A549 (cell line): ENCODE measurements at regions not wholly inside any gene's neighbourhood (a gene's known extent, or its start where the extent isn't known, plus 50 kb on each side); places are given as distances from the start of the nearest gene placed in this dataset.

Experiments used
- ATAC-seq, 2 experiments: fragments of 200-7000 bp in 1 of 2; fragments of >200 bp in 1 of 2; cut with Nextera tagmentation in 1 of 2; cut with Tn5 transposase in 1 of 2; 3 replicates each; pipeline versions ENCODE4 v1.8.0 to v1.9.1; 2018 to 2020; ENCODE audit warnings: mild to moderate bottlenecking in 1 of 2, moderate library complexity in 1 of 2
- CTCF ChIA-PET: fragments of 300-600 bp; sonication (Branson Sonifier 250); formaldehyde crosslinking; extraction: SDS; loops from one replicate; lab custom pipeline; 2021; ENCODE audit warnings: antibody characterized with exemption, inconsistent platforms; lab: Yijun Ruan, JAX
- POLR2A ChIA-PET: fragments of 350-600 bp; formaldehyde crosslinking; extraction: SDS; loops from one replicate; lab custom pipeline; 2021; ENCODE audit warnings: antibody characterized with exemption, inconsistent platforms; lab: Yijun Ruan, JAX
- DNase-seq, 2 experiments: peaks; one replicate each; pipeline versions ENCODE4 v3.0.0 to v3.0.0-alpha.2; 2011 to 2016; ENCODE audit warnings: low read depth in 1 of 2, low spot score in 1 of 2
- FAIRE-seq: peaks from 2 replicates; lab custom pipeline; 2011; peaks lifted over from hg19 to GRCh38; lab: Jason Lieb, UNC
- H3K27ac ChIP-seq, 2 experiments: fragments of >200 bp; sonication (Bioruptor Twin); formaldehyde crosslinking; 3 replicates each; pipeline ENCODE4 v1.5.1; 2016 to 2017
- H3K4me1 ChIP-seq: fragments of >200 bp; sonication (Bioruptor Twin); formaldehyde crosslinking; 3 replicates; pipeline ENCODE4 v1.6.1; 2016
- H3K4me2 ChIP-seq: fragments of >200 bp; sonication (Bioruptor Twin); formaldehyde crosslinking; 3 replicates; pipeline ENCODE4 v1.6.1; 2016
- H3K4me3 ChIP-seq: fragments of >200 bp; sonication (Bioruptor Twin); formaldehyde crosslinking; 3 replicates; pipeline ENCODE4 v1.5.1; 2016
- H3K9me3 ChIP-seq: fragments of >200 bp; sonication (Bioruptor Twin); formaldehyde crosslinking; 3 replicates; pipeline ENCODE4 v1.6.1; 2016
- ATOH8 ChIP-seq: fragments of 250-450 bp; sonication (Bioruptor Pico); IDR thresholded peaks from 2 replicates; pipeline ENCODE4 v1.5.0; 2020; ENCODE audit warnings: low read depth, mild to moderate bottlenecking, moderate library complexity
- CEBPB ChIP-seq, 2 experiments: fragments of >200 bp in 1 of 2; sonication (Bioruptor Twin) in 1 of 2; formaldehyde crosslinking in 1 of 2; IDR thresholded peaks; 2 replicates each; pipeline ENCODE4 v1.6.1; 2012 to 2016
- EHF ChIP-seq: fragments of 250-450 bp; sonication (Bioruptor Pico); IDR thresholded peaks from 2 replicates; pipeline ENCODE4 v1.5.0; 2020; ENCODE audit warnings: mild to moderate bottlenecking
- HDAC2 ChIP-seq: fragments of 200-600 bp; sonication (generic); IDR thresholded peaks from 2 replicates; pipeline ENCODE4 v1.6.1; 2016
- JUN ChIP-seq, 2 experiments: fragments of >200 bp; sonication (Bioruptor Twin); formaldehyde crosslinking; IDR thresholded peaks; 2 replicates in 1 of 2; 3 replicates in 1 of 2; pipeline ENCODE4 v1.6.1; 2016 to 2017
- KDM5A ChIP-seq: fragments of 200-600 bp; sonication (generic); IDR thresholded peaks from 2 replicates; pipeline ENCODE4 v1.6.1; 2016; ENCODE audit warnings: antibody characterized with exemption, mild to moderate bottlenecking
- MAZ ChIP-seq: fragments of 150-350 bp; IDR thresholded peaks from 2 replicates; pipeline ENCODE4 v1.6.1; 2014; ENCODE audit warnings: antibody characterized with exemption, low read depth, low read length, borderline replicate concordance
- MYC ChIP-seq: IDR thresholded peaks from 2 replicates; pipeline ENCODE4 v1.6.1; 2012; ENCODE audit warnings: mild to moderate bottlenecking, inconsistent platforms, low read length, improper control_type of control experiment, borderline replicate concordance
- NPAS2 ChIP-seq: fragments of 250-450 bp; sonication (Bioruptor Pico); IDR thresholded peaks from 2 replicates; pipeline ENCODE4 v1.8.0; 2022; ENCODE audit warnings: mild to moderate bottlenecking, moderate library complexity, borderline replicate concordance
- NR3C1 ChIP-seq: fragments of >200 bp; sonication (Bioruptor Twin); formaldehyde crosslinking; IDR thresholded peaks from 3 replicates; pipeline ENCODE4 v1.6.1; 2017
- RAD21 ChIP-seq, 2 experiments: fragments of >200 bp in 1 of 2; sonication (Bioruptor Twin) in 1 of 2; formaldehyde crosslinking in 1 of 2; IDR thresholded peaks in 1 of 2; conservative IDR thresholded peaks in 1 of 2; 2 replicates in 1 of 2; 3 replicates in 1 of 2; pipeline ENCODE4 v1.6.1; 2012 to 2018; ENCODE audit warnings: inconsistent platforms in 1 of 2
- REST ChIP-seq: fragments of 200-600 bp; sonication (generic); IDR thresholded peaks from 2 replicates; pipeline ENCODE4 v1.6.1; 2016; ENCODE audit warnings: antibody characterized with exemption, mild to moderate bottlenecking, moderate library complexity
- SMC3 ChIP-seq: fragments of >200 bp; sonication (Bioruptor Twin); formaldehyde crosslinking; IDR thresholded peaks from 3 replicates; pipeline ENCODE4 v1.6.1; 2018; ENCODE audit warnings: inconsistent platforms
- SREBF2 ChIP-seq: fragments of 450-650 bp; IDR thresholded peaks from 2 replicates; pipeline ENCODE4 v1.6.1; 2014; ENCODE audit warnings: mild to moderate bottlenecking, moderate library complexity
- ZFP36 ChIP-seq: fragments of 450-650 bp; IDR thresholded peaks from 2 replicates; pipeline ENCODE4 v1.6.1; 2014; ENCODE audit warnings: borderline replicate concordance; ENCODE audit not compliant: partially characterized antibody
- ZNF302 ChIP-seq: fragments of 250-450 bp; sonication (Bioruptor Pico); IDR thresholded peaks from 2 replicates; pipeline ENCODE4 v1.9.0; 2021; ENCODE audit warnings: inconsistent platforms, mild to moderate bottlenecking, moderate library complexity
- ZSCAN20 ChIP-seq: fragments of 250-450 bp; sonication (Bioruptor Pico); IDR thresholded peaks from 2 replicates; pipeline ENCODE4 v1.8.0; 2022; ENCODE audit warnings: mild to moderate bottlenecking, moderate library complexity
- WGBS: methylation state at CpG from one replicate; pipeline ENCODE4 v1.1.6; 2017; ENCODE audit errors: missing lambda C conversion rate; 5-methylcytosine and 5-hydroxymethylcytosine counted together
- TF ChIP-seq, protein P1 (sequence below): fragments of 150-350 bp; IDR thresholded peaks from 2 replicates; pipeline ENCODE4 v1.6.1; 2014; ENCODE audit warnings: low read depth, mild to moderate bottlenecking, low read length
- TF ChIP-seq, protein P2 (sequence below): IDR thresholded peaks from 2 replicates; pipeline ENCODE4 v1.6.1; 2012; ENCODE audit warnings: low read depth, borderline replicate concordance

- TF ChIP-seq MAZ (no peak), SREBF2 (no peak), RAD21 (conservative IDR thresholded peaks at IDR 0.05 in 1 of 2, IDR thresholded peaks at IDR 0.05 in 1 of 2) (no peak), ZNF302 (CRISPR knock-in tag) (no peak)
Observed at GRCh38 chr13:31925079-31925478, 106.5 kb upstream of the FRY start (continued).

- no peak for DNase-seq
- H3K4me3 ChIP-seq = no peak overlapping the region
- H3K27ac ChIP-seq = no peak overlapping the region
- H3K9me3 ChIP-seq = no peaks in the 10 kb centered on the region
- no peak for TF ChIP-seq EHF (CRISPR knock-in tag)
- TF ChIP-seq ZNF302 (CRISPR knock-in tag) = no peak
- TF ChIP-seq REST = no peak
- no peak for TF ChIP-seq ATOH8 (CRISPR knock-in tag)
- TF ChIP-seq MYC = no peak
- TF ChIP-seq NR3C1 = no peak
- no peak for TF ChIP-seq KDM5A
- no peak for TF ChIP-seq ZFP36
- no peak for TF ChIP-seq HDAC2
- no peak for TF ChIP-seq SMC3
- TF ChIP-seq, protein P1, sequence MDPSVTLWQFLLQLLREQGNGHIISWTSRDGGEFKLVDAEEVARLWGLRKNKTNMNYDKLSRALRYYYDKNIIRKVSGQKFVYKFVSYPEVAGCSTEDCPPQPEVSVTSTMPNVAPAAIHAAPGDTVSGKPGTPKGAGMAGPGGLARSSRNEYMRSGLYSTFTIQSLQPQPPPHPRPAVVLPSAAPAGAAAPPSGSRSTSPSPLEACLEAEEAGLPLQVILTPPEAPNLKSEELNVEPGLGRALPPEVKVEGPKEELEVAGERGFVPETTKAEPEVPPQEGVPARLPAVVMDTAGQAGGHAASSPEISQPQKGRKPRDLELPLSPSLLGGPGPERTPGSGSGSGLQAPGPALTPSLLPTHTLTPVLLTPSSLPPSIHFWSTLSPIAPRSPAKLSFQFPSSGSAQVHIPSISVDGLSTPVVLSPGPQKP = no peak
- WGBS = 34% methylated on average over 5 of the region's 5 CpGs
- ATAC-seq = no peak
- ChIA-PET POLR2A (no interaction called here), CTCF (no interaction called here)
- H3K4me2 ChIP-seq = peak overlapping the region; percentile 12; the same call in 1 of the 3 replicates
- peaks cover 23% of the 10 kb centered on the region; the same call in 2 of the 3 replicates for H3K4me1 ChIP-seq
- no peak for FAIRE-seq
Observed at GRCh38 chr13:31927219-31927653, 104.3 kb upstream of the FRY start.

GRCh38 chr13:31929031-31929770 is 102.4 kb upstream of the FRY start:
- Histone ChIP-seq H3K4me2 (no peak overlapping the region), H3K4me1 (peaks cover 23% of the 10 kb centered on the region; the same call in 2 of the 3 replicates)
- TF ChIP-seq ZSCAN20 = no peak
- no peak for TF ChIP-seq SREBF2
- no peak for TF ChIP-seq NPAS2 (CRISPR knock-in tag)
- no peak for TF ChIP-seq CEBPB (IDR thresholded peaks at IDR 0.05)
- no peak for TF ChIP-seq JUN (IDR thresholded peaks at IDR 0.05)
- TF ChIP-seq, protein P2, sequence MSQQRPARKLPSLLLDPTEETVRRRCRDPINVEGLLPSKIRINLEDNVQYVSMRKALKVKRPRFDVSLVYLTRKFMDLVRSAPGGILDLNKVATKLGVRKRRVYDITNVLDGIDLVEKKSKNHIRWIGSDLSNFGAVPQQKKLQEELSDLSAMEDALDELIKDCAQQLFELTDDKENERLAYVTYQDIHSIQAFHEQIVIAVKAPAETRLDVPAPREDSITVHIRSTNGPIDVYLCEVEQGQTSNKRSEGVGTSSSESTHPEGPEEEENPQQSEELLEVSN = no peak
- TF ChIP-seq, all 56 proteins: peak for 0
- H3K27ac ChIP-seq = no peak overlapping the region
- POLR2A ChIA-PET = no interaction called here
- no peaks in the 10 kb centered on the region for H3K9me3 ChIP-seq
- DNase-seq (no peak), FAIRE-seq (no peak), ATAC-seq (no peak)
- whole genome bisulfite sequencing = 64% methylated on average over 3 of the region's 3 CpGs
- H3K4me3 ChIP-seq = no peak overlapping the region
- CTCF ChIA-PET = interaction anchor here (1.1 kb wide), 1 partner anchor 19 kb away, joined by 5 read pairs; no protein-coding TSS in a partner anchor
